SJCRH30 (cell line): ENCODE measurements at regions not wholly inside any gene's neighbourhood (a gene's known extent, or its start where the extent isn't known, plus 50 kb on each side); places are given as distances from the start of the nearest gene placed in this dataset.
"Not testable (repeated sequence)": the region's sequence is repeated elsewhere in the genome, so short reads cannot be mapped to it uniquely, and the experiment has no call there.

Experiments
- DNase-seq, 2 experiments: peaks; one replicate each; pipeline ENCODE4 v3.0.0-alpha.2; 2015 to 2020
- H3K27ac ChIP-seq: fragments of 250-450 bp; sonication (Bioruptor Pico); 2 replicates; pipeline ENCODE4 v1.5.1; 2020; ENCODE audit warnings: mild to moderate bottlenecking, moderate library complexity
- H3K27me3 ChIP-seq: fragments of 250-450 bp; sonication (Bioruptor Pico); 2 replicates; pipeline ENCODE4 v1.5.1; 2020; ENCODE audit warnings: mild to moderate bottlenecking, moderate library complexity
- H3K36me3 ChIP-seq: fragments of 250-450 bp; sonication (Bioruptor Pico); 2 replicates; pipeline ENCODE4 v1.5.1; 2020; ENCODE audit warnings: mild to moderate bottlenecking, moderate library complexity
- H3K4me1 ChIP-seq: fragments of 250-450 bp; sonication (Bioruptor Pico); 2 replicates; pipeline ENCODE4 v1.5.1; 2020; ENCODE audit warnings: mild to moderate bottlenecking, moderate library complexity
- H3K4me3 ChIP-seq: fragments of 250-450 bp; sonication (Bioruptor Pico); 2 replicates; pipeline ENCODE4 v1.5.1; 2020; ENCODE audit warnings: mild to moderate bottlenecking, moderate library complexity
- H3K9me3 ChIP-seq: fragments of 250-450 bp; sonication (Bioruptor Pico); replicated peaks from 2 replicates; pipeline ENCODE4 v1.5.1; 2020; ENCODE audit warnings: mild to moderate bottlenecking, moderate library complexity

DNA sequence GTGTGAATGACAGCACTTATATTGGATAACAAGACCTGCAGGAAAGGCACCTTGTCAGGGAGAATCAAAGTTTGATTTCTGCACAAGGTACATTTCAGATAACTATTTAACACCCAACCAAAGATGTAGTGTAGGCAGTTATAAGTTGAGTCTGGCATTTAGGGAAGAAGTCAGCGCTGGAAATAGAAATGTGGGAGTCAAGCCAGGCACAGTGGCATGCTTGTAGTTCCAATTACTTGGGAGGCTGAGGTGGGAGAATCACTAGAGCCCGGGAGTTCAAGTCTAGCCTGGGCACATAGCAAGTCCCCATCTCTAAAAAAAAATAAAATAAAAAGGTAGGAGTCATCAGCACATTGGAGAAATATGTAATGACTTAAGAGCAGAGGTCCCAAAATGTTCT lies 295.1 kb downstream of the ZNF674 start:
- Histone ChIP-seq H3K4me1 (no peaks in the 10 kb centered on the region), H3K36me3 (no peaks in the 10 kb centered on the region), H3K4me3 (no peak overlapping the region), H3K27ac (no peak overlapping the region), H3K9me3 (no peaks in the 10 kb centered on the region), H3K27me3 (no peaks in the 10 kb centered on the region)
- DNase-seq = no peak

DNA sequence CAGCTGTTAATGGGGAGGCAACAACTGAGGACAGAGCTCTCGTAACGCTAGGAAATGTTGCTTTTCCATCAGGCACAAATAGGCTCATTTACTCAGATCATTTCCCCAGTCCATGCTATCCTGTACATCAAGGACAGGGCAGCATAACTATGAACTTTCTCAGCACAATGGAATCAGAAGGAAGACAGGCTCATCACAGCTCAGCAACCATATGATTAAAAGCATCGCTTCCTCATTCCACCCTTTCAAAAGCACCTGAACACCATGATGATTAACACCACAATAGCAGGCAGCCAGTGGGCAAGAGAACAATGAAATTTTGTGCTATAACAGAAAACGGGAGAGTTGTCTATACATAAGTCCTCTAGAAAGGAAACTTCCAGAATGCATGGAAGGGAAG lies 297.8 kb downstream of the ZNF674 start:
- H3K4me3 ChIP-seq = no peak overlapping the region
- no peaks in the 10 kb centered on the region for H3K36me3 ChIP-seq
- no peaks in the 10 kb centered on the region for H3K9me3 ChIP-seq
- H3K4me1 ChIP-seq = no peaks in the 10 kb centered on the region
- no peak overlapping the region for H3K27ac ChIP-seq
- no peak for DNase-seq
- no peaks in the 10 kb centered on the region for H3K27me3 ChIP-seq

DNA sequence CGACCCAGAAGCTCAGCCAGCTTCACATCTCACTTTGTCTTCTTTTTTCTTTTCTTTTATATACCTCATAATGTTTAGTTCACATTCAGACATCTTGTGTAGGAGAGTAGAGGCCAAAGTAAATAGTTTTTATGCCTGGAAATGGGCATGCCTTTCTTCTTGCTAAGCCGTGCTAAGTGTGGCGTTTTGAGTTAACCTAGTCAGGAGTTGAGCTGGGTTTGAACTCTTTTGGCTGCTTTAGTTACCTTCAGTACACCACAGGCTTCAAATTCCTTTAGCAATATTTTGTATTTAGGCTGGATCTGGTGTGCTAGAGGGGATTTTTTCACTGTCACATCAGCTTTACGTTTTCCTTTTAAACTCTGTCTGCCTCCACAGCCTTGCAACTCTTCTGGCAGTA lies 300.8 kb downstream of the ZNF674 start:
- Histone ChIP-seq H3K36me3 (no peaks in the 10 kb centered on the region), H3K27me3 (no peaks in the 10 kb centered on the region), H3K27ac (no peak overlapping the region), H3K4me3 (no peak overlapping the region), H3K9me3 (no peaks in the 10 kb centered on the region), H3K4me1 (no peaks in the 10 kb centered on the region)
- DNase-seq = no peak

DNA sequence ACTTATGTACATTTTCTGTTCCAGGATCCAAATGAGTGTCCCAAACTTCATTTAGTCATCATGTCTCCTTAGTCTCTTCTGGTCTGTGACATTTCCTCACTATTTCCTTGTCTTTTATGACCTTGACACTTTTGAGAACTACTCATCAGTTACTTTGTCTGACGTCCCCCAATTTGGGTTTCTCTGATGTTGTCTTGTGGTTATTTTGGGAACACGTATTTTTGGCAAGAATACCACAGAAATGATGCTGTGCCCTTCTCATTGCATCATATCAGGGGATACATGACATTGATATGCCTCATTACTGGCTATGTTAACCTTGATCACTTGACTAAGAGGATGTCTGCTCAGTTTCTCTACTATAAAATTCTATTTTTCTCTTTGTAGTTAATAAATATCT lies 308.8 kb downstream of the ZNF674 start:
- Histone ChIP-seq H3K9me3 (no peaks in the 10 kb centered on the region), H3K27me3 (no peaks in the 10 kb centered on the region), H3K4me1 (no peaks in the 10 kb centered on the region), H3K27ac (no peak overlapping the region), H3K36me3 (no peaks in the 10 kb centered on the region), H3K4me3 (no peak overlapping the region)
- DNase-seq = no peak

DNA sequence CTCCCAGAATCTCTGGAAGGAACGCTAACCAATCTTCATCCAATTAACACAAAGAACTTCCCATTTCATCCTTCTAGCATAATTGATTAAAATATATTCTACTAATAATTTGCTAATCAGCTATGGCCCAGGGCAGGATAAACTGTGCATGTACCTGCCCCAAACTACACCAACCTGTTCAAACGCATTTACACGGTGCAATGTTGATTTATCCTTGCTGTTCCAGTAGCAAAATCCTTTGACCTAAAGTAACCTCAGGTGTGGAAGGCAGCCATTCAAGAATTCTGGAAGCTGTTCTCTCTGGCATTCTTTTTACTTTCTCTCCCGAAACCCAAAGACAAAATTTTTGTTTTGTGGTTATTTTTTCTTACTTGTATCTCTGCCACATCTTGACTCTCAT lies 309.4 kb downstream of the ZNF674 start:
- H3K27me3 ChIP-seq = no peaks in the 10 kb centered on the region
- DNase-seq = no peak
- H3K36me3 ChIP-seq = no peaks in the 10 kb centered on the region
- no peak overlapping the region for H3K27ac ChIP-seq
- H3K4me3 ChIP-seq = no peak overlapping the region
- H3K9me3 ChIP-seq = no peaks in the 10 kb centered on the region
- no peaks in the 10 kb centered on the region for H3K4me1 ChIP-seq

DNA sequence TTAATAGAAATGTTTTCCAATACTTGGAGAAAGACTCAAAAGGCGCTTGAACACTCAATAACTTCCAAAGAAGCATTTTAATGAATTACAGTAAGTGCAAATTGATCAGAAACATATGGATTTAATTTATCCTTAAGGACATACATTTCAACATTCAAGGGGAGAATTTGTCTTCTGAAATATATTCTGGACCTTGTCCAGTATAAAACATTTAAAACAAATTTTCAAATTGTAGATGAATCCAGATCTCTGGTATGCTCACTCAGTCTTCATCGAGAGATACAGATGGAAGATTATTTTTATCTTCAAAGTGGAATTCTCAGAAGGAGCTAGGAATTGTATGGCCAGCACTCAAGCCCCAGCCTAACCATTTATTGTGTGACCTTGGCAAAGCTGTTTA lies 310.4 kb downstream of the ZNF674 start:
- Histone ChIP-seq H3K36me3 (no peaks in the 10 kb centered on the region), H3K27ac (no peak overlapping the region), H3K9me3 (no peaks in the 10 kb centered on the region), H3K27me3 (no peaks in the 10 kb centered on the region), H3K4me1 (no peaks in the 10 kb centered on the region), H3K4me3 (no peak overlapping the region)
- no peak for DNase-seq

DNA sequence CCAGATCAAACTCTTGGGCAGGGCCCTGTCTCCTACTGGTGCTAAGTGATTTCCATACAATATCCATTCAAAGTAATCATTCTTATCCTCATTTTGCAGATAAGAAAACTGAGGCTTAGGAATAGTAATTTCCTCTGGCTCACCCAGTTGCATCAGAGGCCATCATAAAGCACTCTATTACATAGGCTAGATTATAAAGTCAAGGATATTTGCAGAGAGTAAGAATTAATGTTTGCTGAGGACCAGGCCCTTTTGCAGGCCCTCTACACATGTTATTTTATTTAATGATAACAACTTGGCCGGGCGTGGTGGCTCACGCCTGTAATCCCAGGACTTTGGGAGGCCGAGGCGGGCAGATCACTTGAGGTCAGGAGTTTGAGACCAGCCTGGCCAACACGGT lies 316.8 kb downstream of the ZNF674 start:
- H3K27ac ChIP-seq = no peak overlapping the region
- no peak for DNase-seq
- no peaks in the 10 kb centered on the region for H3K36me3 ChIP-seq
- H3K4me1 ChIP-seq = no peaks in the 10 kb centered on the region
- no peaks in the 10 kb centered on the region for H3K27me3 ChIP-seq
- H3K9me3 ChIP-seq = no peaks in the 10 kb centered on the region
- H3K4me3 ChIP-seq = no peak overlapping the region

DNA sequence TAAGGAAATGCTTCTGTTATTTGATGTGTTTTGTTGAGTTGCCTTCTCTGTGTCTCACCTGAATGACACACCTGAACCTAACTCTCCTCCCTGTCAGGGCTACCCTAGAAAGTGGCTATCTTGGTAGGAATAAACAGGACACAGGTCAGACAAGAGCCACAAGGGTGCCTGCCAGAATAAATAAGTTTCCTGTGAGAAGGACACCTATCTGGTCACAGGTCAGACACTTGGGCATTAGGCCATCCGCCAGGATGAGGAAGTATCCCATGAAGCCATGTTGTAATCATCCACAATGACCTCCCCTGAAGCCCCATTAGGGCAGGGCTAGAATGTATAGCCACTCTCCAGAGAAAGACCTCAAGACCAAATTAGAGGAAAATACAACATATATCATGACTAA lies 318.8 kb downstream of the ZNF674 start:
- DNase-seq = no peak
- Histone ChIP-seq H3K27me3 (no peaks in the 10 kb centered on the region), H3K36me3 (no peaks in the 10 kb centered on the region), H3K27ac (no peak overlapping the region), H3K4me1 (no peaks in the 10 kb centered on the region), H3K9me3 (no peaks in the 10 kb centered on the region), H3K4me3 (no peak overlapping the region)

DNA sequence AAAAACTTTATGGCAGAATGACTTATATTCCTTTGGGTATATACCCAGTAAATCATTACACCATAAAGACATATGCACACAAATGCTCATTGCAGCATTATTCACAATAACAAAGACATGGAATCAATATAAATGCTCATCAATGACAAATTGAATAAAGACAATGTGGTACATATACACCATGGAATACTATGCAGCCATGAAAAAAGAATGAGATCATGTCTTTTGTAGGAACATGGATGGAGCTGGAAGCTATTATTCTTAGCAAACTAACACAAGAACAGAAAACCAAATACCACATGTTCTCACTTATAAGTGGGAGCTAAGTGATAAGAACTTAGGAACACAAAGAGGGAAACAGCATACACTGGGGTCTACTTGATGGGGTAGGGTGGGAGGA lies 321.7 kb downstream of the ZNF674 start:
- H3K4me1 ChIP-seq, H3K27ac ChIP-seq, H3K4me3 ChIP-seq, DNase-seq, H3K36me3 ChIP-seq, H3K9me3 ChIP-seq, H3K27me3 ChIP-seq: not testable (repeated sequence)

DNA sequence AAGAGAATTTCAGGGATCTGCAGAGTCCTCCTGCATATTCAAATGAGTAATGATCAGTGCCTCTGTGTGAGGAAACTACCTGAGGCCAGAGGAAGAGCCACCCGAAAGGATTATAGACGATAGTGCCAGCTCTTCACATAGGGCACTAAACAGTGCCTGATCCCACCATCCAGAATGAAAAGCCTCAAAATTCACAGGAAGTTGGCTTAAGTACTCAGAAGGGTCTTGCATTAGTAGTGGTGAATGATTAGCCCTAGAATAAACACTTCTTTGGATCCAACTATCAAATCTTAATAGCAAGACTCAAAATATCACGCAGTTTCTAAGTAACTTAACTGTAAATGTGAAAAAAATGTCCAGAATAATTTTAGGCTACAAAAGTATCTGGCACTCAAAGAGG lies 324.4 kb downstream of the ZNF674 start:
- Histone ChIP-seq H3K4me3 (no peak overlapping the region), H3K4me1 (no peaks in the 10 kb centered on the region), H3K36me3 (no peaks in the 10 kb centered on the region), H3K27ac (no peak overlapping the region), H3K9me3 (no peaks in the 10 kb centered on the region), H3K27me3 (no peaks in the 10 kb centered on the region)
- DNase-seq = no peak

DNA sequence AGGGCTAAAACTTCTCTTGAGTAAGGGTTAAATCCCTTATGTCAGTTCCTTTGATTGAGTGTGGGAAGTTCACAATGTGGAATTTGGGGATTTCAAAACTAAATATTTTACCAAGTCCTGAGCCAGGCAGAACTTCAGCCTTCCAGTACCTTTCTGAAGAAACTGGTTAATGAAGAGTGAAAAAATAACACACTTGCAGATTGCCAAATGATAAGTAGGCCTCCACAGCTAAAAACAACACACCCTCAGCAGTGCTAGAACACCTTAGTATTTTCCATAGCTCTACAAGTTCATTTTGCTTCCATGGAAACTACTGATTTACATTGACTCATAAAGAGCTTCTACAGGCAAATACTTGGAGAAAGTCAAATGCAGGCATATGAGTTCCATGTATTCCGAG lies 326.8 kb downstream of the ZNF674 start:
- Histone ChIP-seq H3K4me1 (no peaks in the 10 kb centered on the region), H3K36me3 (no peaks in the 10 kb centered on the region), H3K27ac (no peak overlapping the region), H3K27me3 (no peaks in the 10 kb centered on the region), H3K9me3 (no peaks in the 10 kb centered on the region), H3K4me3 (no peak overlapping the region)
- DNase-seq = no peak

DNA sequence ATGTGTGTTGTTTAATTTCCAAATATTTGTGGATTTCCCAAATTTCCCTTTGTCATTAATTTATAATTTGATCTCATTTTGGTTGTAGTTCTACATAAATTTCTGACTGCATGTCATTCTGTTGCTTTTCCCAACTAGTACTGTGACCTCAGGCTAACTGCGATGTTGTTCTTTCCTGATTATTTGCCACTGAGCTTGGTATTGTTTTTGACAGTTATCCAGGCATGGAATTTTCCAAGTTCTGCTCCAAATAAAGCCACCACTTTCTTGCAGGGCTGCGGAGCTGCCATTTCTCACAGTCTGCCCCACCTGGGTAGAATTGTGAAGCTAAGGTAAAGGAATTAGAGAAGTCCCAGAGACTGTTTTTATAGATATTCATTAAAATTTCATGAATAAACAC lies 328.8 kb downstream of the ZNF674 start:
- Histone ChIP-seq H3K36me3 (no peaks in the 10 kb centered on the region), H3K27ac (no peak overlapping the region), H3K4me1 (no peaks in the 10 kb centered on the region), H3K9me3 (no peaks in the 10 kb centered on the region), H3K27me3 (no peaks in the 10 kb centered on the region), H3K4me3 (no peak overlapping the region)
- no peak for DNase-seq

DNA sequence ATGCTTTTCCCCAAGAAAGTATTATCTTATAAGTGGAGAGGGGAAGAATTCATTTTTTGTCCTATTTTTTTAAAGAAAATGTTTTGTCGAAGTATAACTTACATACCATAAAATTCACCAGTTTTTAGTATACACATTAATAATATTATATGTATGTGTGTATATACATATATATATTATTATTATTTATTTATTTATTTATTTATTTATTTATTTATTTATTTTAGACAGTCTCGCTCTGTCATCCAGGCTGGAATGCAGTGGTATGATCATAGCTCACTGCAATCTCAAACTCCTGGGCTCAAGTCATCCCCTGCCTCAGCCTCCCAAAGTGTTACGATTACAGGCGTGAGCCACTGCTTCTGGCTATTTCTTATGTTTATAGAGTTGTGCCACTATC lies 334.1 kb downstream of the ZNF674 start:
- Histone ChIP-seq H3K36me3 (no peaks in the 10 kb centered on the region), H3K4me1 (no peaks in the 10 kb centered on the region), H3K27me3 (no peaks in the 10 kb centered on the region), H3K27ac (no peak overlapping the region), H3K4me3 (no peak overlapping the region), H3K9me3 (no peaks in the 10 kb centered on the region)
- DNase-seq = no peak

DNA sequence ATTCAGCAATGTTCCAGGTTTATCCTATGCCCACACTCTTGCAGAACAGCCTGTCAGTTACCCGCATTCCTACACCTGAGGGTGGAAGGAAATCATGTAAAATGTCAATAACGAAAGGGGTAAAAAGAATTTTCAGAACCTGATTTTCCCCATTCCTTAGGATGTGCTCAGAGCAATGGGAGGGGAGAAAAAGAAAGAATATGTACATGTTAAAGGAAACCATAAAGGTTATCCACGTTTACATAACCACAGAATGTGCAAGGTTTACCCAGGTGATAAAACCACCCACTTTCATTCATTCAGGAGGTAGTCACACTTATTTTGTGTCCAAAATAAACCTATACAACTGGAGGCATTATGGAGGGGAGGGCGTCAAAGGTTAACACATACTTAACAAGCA lies 335.5 kb downstream of the ZNF674 start:
- H3K9me3 ChIP-seq = no peaks in the 10 kb centered on the region
- no peaks in the 10 kb centered on the region for H3K27me3 ChIP-seq
- H3K36me3 ChIP-seq = no peaks in the 10 kb centered on the region
- no peaks in the 10 kb centered on the region for H3K4me1 ChIP-seq
- no peak for DNase-seq
- no peak overlapping the region for H3K27ac ChIP-seq
- H3K4me3 ChIP-seq = no peak overlapping the region

DNA sequence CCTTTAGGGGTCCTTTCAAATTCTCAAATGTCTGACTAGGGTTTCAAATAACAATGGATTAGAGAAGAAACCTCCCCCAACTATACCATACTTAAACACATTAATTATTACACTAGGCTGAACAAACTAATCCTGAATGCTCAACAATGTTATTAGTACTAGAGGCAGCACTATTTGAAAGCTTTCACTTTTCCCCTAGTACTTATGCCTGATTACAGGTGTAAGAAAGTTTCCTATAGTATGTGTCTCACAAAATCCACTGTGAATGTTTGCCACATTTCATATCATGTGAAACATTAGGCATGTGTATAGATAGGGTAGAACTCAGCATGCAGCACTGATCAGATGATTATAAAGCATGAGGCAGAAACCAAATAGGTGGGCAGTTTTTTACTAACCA lies 336.2 kb downstream of the ZNF674 start:
- no peaks in the 10 kb centered on the region for H3K4me1 ChIP-seq
- H3K4me3 ChIP-seq = no peak overlapping the region
- no peaks in the 10 kb centered on the region for H3K27me3 ChIP-seq
- no peaks in the 10 kb centered on the region for H3K9me3 ChIP-seq
- H3K27ac ChIP-seq = no peak overlapping the region
- DNase-seq = no peak
- H3K36me3 ChIP-seq = no peaks in the 10 kb centered on the region

DNA sequence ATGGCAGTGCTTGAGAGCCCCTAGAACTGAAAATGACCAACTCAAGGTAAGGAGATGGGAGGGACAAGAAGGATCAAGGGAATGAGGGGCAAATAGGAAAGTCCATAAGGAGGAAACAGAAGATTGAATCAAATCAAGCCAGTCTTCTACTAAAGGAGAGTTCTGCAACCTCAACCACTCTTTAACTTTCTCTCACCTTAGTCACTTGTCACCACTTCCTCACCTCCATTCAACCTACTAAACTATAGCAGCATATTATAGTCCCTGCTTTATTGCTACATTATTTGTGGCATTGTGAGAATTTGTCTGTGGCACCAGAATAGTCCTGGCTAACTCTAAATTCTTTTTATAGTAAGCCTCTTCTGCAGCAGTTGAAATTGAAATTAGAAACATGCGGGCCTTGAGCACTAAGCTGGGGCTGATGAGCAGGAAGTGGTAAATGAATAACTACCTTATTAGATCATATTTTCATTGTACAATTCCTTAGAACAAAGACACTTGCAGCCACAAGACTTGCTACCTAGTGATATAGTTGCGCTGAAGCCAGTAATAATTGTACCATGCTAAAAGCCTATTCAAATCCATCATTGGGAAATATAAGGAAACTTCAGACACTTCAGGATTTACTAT lies 336.9 kb downstream of the ZNF674 start:
- Histone ChIP-seq H3K9me3 (no peaks in the 10 kb centered on the region), H3K4me3 (no peak overlapping the region), H3K4me1 (no peaks in the 10 kb centered on the region), H3K27me3 (no peaks in the 10 kb centered on the region), H3K36me3 (no peaks in the 10 kb centered on the region), H3K27ac (no peak overlapping the region)
- DNase-seq = peak in 1 of 2 experiments; percentile 0
